Limb (tissue), 2 donors: ENCODE measurements at regions not wholly inside any gene's neighbourhood (a gene's known extent, or its start where the extent isn't known, plus 50 kb on each side); places are given as distances from the start of the nearest gene placed in this dataset.

Experiments
- DNase-seq, 2 donors: peaks; one replicate each; pipeline ENCODE4 v3.0.0-alpha.2; 2016; ENCODE audit errors: extremely low spot score in 2 of 2

DNA sequence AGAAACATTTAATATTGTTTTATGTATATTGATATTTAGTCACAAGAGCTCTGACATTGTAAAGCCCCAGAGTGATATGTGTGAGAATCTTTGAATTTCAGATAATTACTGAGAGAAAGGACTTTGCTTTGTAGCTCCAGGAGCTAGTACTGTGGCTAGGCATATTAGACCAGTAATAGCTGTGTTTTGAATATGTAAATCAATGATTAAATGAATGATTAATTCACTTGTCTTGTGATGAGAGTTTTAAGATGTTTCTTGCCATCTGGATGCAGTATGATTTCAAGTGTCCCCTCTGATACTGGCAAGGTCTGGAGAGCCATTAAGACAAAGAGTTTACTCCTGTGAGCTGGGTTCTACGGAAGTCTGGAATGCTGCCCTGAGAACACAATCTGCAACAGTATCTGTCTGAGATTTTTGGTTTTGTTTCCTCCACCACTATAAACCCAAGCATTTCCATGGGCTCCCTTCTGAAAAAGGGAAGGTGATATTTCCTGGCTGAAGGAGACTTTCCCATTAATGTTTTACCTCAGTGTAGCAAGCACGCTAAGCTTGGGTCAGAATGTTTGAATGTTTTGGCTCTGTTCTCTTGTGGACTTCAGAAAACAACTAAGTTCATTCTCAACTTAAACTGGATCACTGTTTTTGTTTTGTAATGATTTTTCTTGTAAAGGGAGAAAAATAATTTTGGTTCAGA lies 61.3 kb upstream of the BICC1 start:
- DNase-seq = no peak

DNA sequence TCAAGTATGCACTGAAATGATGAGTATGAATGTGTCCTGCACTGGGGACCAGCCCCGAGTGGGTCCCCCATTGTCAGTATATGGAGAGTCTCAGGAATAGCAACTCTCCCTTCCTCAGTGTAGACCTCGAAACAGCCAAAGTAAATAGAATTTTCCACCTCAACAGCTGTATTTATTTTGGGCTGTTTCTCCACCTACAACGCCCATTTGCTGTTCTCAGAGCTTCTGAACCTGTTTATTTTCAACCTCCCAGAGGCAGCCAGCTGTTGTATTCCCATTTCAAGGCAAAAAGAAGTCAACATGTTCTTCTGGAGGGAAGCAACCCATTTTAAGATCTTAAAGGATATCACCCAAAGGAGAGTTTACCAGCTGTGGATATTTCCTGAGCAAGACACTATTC lies 59.6 kb upstream of the BICC1 start:
- DNase-seq = no peak

DNA sequence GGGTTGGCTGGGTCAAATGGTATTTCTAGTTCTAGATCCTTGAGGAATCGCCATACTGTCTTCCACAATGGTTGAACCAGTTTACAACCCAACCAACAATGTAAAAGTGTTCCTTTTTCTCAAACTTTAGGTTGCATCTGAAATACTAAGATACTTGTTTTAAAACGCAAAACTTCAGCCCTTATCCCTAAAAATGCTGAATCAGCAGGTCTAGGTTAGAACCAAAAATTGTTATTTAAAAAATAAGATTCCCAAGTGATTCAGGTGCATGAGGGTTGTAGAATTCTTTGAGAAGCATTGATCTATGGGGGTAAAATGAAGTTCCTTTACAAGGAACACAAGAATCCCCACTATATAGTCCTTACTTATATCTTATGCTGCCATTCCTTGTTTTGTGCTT lies 56.5 kb upstream of the BICC1 start:
- DNase-seq = no peak

DNA sequence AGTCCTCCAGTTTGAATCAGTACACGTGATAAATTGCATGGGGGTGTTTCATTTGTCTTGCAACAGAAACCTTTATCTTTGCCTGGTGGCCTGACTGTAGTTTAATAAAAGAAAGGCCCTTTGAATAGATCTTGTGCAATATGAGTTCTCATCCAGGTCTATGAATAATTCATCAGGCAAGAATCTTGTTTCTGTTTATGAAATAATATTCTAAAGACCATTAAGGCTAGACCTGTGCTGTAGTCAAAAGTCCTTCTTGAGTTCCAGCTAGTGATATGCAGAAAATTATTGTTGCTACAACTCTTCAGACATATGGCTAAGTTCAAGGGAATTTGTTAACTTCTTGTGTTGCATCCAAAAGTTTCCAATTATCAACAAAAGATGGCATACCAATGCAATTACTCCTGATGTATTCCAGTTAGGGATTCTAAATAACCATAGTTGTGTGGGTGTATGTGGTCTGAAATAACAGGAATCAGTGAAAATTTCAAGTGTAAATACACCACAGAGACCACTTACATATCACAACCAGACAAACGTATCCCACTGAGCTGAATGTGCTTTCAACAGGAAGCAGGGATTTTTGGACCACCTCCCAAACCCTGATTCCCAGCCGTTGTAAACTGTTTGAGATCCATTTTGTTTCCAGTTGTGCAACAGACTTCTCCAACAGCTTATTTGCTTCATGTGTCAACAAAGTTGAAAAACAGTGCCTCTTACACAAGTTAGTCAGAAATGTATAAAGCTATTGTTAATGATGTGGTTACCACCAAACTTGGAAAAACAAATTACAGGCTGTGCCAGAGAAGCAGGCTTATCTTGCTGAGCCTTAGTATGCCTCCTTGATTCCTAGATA lies 54.7 kb upstream of the BICC1 start:
- peak in 1 of 2 donors; percentile 65 for DNase-seq

DNA sequence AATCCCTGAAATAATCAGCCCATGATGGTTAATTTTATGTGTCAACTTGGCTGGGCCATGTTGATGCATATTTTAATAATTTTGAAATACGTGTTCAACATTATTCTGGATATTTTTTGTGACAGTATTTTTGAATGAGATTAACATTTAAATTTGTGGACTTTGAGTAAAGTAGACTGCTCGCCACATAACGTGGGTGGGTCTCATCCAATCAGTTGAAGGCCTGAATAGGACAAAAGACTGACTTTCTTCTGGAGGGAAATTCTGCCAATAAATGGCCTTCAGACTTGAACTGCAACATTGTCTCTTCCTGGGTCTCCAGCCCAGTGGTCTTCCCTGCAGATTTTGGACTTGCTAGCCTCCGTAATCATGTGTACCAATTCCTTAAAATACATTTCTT lies 53.6 kb upstream of the BICC1 start:
- no peak for DNase-seq

DNA sequence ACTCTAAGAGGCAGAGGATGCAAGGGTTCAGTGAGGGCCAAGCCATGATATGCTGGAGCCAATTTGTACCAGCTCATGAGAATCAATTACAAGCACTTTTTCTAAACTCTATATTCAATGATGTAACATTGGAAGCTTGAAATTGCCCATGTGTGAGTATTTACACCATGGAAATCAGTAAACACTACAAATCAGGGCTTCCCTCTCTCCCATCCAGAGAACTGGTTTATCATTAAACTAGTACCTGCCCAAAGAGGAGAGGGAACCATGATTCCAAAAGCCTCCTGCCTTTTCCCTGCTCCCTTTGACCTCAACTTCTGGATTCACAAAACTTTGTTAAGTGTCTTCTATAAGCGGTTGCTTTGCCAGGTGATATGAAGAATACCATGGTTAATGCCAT lies 52.5 kb upstream of the BICC1 start:
- no peak for DNase-seq

DNA sequence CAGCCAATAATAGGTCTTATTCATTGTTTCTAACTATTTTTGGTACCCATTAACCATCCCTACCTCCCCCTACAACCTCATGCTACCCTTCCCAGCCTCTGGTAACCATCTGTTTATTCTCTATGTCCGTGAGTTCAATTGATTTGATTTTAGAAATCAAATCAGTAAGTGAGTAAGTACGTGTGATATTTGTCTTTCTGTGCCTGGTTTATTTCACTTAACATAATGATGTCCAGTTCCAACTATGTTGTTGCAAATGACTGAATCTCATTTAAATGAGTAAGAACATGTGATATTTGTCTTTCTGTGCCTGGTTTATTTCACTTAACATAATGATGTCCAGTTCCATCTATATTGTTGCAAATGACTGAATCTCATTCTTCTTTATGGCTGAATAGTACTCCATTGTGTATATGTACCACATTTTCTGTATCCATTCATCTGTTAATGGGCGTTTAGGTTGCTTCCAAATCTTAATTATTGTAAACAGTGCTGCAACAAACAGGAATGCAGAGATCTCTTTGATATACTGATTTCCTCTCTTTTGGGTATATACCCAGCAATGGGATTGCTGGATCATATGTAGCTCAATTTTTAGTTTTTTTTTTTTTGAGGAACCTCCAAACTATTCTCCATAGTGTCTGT lies 49.7 kb upstream of the BICC1 start:
- no peak for DNase-seq
